HepG2 (cell line): ENCODE measurements at regions not wholly inside any gene's neighbourhood (a gene's known extent, or its start where the extent isn't known, plus 50 kb on each side); places are given as distances from the start of the nearest gene placed in this dataset.

Experiments
- BRF2 ChIP-seq: sonication (generic); formaldehyde crosslinking; IDR thresholded peaks from 2 replicates; pipeline ENCODE4 v1.8.1; 2022; ENCODE audit warnings: mild to moderate bottlenecking, missing genetic modification reagents
- EZH2 ChIP-seq: conservative IDR thresholded peaks from 2 replicates; pipeline ENCODE4 v1.6.1; 2012; ENCODE audit warnings: mild to moderate bottlenecking, low read depth, low read length, moderate library complexity
- SETDB1 ChIP-seq: sonication (generic); formaldehyde crosslinking; IDR thresholded peaks from 2 replicates; pipeline ENCODE4 v1.5.1; 2020; ENCODE audit warnings: missing genetic modification reagents, mild to moderate bottlenecking, borderline replicate concordance
- SUZ12 ChIP-seq: fragments of 150-350 bp; IDR thresholded peaks from 2 replicates; pipeline ENCODE4 v1.6.1; 2014; ENCODE audit warnings: low read depth, low read length
- ZBED4 ChIP-seq: sonication (generic); formaldehyde crosslinking; IDR thresholded peaks from 2 replicates; pipeline ENCODE4 v1.4.0; 2020; ENCODE audit warnings: missing genetic modification reagents, borderline replicate concordance
- ZFP36L2 ChIP-seq: sonication (generic); formaldehyde crosslinking; IDR thresholded peaks from 2 replicates; pipeline ENCODE4 v1.4.0; 2020; ENCODE audit warnings: missing genetic modification reagents
- ZNF350 ChIP-seq: sonication (generic); formaldehyde crosslinking; IDR thresholded peaks from 2 replicates; pipeline ENCODE4 v1.4.0; 2020; ENCODE audit warnings: mild to moderate bottlenecking, low read depth, missing genetic modification reagents, borderline replicate concordance
- ZSCAN21 ChIP-seq: sonication (generic); formaldehyde crosslinking; IDR thresholded peaks from 2 replicates; pipeline ENCODE4 v1.8.0; 2022; ENCODE audit warnings: mild to moderate bottlenecking, missing genetic modification reagents, moderate library complexity, borderline replicate concordance
- TF ChIP-seq, protein P1 (sequence below): sonication (generic); formaldehyde crosslinking; IDR thresholded peaks from 2 replicates; pipeline ENCODE4 v1.5.0; 2020; ENCODE audit warnings: mild to moderate bottlenecking, missing genetic modification reagents, moderate library complexity
- TF ChIP-seq, protein P2 (sequence below): sonication (generic); formaldehyde crosslinking; IDR thresholded peaks from 2 replicates; pipeline ENCODE4 v1.5.0; 2020; ENCODE audit warnings: missing genetic modification reagents, mild to moderate bottlenecking, borderline replicate concordance

DNA sequence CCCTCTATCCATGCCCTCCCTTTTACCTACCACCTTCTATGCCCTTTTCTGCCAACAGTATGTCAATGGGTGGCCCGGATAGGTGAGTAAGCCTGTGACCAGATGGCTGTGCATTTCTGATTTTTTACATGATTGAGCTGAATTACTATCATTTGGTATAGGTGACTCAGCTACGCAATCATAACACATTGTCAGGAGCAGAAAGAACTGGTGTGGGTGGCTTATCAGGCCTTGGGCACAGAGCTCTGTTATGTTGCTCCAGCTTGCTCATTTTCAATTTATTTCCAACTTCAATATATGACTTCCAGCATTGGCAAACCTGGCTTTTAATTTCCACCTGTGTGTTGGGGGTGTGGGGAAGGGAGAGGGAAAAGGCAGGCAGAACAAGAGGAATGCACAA, 86.6 kb upstream of the AGBL1 start:
- no peak for TF ChIP-seq ZSCAN21 (CRISPR knock-in tag)
- no peak for TF ChIP-seq SETDB1
- TF ChIP-seq, protein P1, sequence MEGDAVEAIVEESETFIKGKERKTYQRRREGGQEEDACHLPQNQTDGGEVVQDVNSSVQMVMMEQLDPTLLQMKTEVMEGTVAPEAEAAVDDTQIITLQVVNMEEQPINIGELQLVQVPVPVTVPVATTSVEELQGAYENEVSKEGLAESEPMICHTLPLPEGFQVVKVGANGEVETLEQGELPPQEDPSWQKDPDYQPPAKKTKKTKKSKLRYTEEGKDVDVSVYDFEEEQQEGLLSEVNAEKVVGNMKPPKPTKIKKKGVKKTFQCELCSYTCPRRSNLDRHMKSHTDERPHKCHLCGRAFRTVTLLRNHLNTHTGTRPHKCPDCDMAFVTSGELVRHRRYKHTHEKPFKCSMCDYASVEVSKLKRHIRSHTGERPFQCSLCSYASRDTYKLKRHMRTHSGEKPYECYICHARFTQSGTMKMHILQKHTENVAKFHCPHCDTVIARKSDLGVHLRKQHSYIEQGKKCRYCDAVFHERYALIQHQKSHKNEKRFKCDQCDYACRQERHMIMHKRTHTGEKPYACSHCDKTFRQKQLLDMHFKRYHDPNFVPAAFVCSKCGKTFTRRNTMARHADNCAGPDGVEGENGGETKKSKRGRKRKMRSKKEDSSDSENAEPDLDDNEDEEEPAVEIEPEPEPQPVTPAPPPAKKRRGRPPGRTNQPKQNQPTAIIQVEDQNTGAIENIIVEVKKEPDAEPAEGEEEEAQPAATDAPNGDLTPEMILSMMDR, result no peak
- no peak for TF ChIP-seq SUZ12
- TF ChIP-seq BRF2 (CRISPR knock-in tag), result no peak
- no peak for TF ChIP-seq ZNF350 (CRISPR knock-in tag)
- TF ChIP-seq ZFP36L2 (CRISPR knock-in tag), result no peak
- TF ChIP-seq ZBED4 (CRISPR knock-in tag), result no peak
- TF ChIP-seq EZH2, result no peak
- TF ChIP-seq, protein P2, sequence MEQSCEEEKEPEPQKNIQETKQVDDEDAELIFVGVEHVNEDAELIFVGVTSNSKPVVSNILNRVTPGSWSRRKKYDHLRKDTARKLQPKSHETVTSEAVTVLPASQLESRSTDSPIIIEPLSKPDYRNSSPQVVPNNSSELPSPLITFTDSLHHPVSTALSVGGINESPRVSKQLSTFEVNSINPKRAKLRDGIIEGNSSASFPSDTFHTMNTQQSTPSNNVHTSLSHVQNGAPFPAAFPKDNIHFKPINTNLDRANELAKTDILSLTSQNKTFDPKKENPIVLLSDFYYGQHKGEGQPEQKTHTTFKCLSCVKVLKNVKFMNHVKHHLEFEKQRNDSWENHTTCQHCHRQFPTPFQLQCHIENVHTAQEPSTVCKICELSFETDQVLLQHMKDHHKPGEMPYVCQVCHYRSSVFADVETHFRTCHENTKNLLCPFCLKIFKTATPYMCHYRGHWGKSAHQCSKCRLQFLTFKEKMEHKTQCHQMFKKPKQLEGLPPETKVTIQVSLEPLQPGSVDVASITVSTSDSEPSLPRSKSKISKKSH (CRISPR knock-in tag), result no peak
